HFFc6 (cell line): ENCODE measurements at regions not wholly inside any gene's neighbourhood (a gene's known extent, or its start where the extent isn't known, plus 50 kb on each side); places are given as distances from the start of the nearest gene placed in this dataset.
A peak's percentile ranks its signal among the peaks of the same experiment; 100 is the strongest.

ENCODE experiments used
- DNase-seq: peaks from one replicate; pipeline ENCODE4 v3.0.0-alpha.2; 2018
- H3K27ac Mint-ChIP-seq: 2 replicates; pipeline ENCODE4 v1.8.0; 2020; ENCODE audit warnings: mild to moderate bottlenecking, mixed read lengths
- H3K27me3 Mint-ChIP-seq: 2 replicates; pipeline ENCODE4 v1.8.0; 2021; ENCODE audit warnings: mild to moderate bottlenecking, moderate library complexity, mixed read lengths; ENCODE audit not compliant: insufficient read depth
- H3K36me3 Mint-ChIP-seq: 2 replicates; pipeline ENCODE4 v1.8.0; 2021; ENCODE audit warnings: low read depth, mixed read lengths
- H3K4me1 Mint-ChIP-seq: 2 replicates; pipeline ENCODE4 v1.8.0; 2020; ENCODE audit warnings: low read depth, mixed read lengths
- H3K4me3 Mint-ChIP-seq: 2 replicates; pipeline ENCODE4 v1.8.0; 2020; ENCODE audit warnings: mild to moderate bottlenecking, moderate library complexity, mixed read lengths
- H3K9me3 Mint-ChIP-seq: 2 replicates; pipeline ENCODE4 v1.8.0; 2020; ENCODE audit warnings: mild to moderate bottlenecking, mixed read lengths
- TF ChIP-seq, protein P1 (sequence below): fragments of 200-600 bp; sonication (generic); IDR thresholded peaks from 2 replicates; pipeline ENCODE4 v1.5.0; 2021; ENCODE audit warnings: antibody characterized with exemption, mild to moderate bottlenecking

GRCh38 chr5:99122976-99123375 lies 194.2 kb upstream of the CHD1 start:
- Mint-ChIP-seq H3K4me3 (no peak overlapping the region), H3K4me1 (no peaks in the 10 kb centered on the region), H3K9me3 (no peaks in the 10 kb centered on the region), H3K36me3 (no peaks in the 10 kb centered on the region), H3K27ac (no peak overlapping the region), H3K27me3 (no peaks in the 10 kb centered on the region)
- no peak for DNase-seq
- TF ChIP-seq, protein P1, sequence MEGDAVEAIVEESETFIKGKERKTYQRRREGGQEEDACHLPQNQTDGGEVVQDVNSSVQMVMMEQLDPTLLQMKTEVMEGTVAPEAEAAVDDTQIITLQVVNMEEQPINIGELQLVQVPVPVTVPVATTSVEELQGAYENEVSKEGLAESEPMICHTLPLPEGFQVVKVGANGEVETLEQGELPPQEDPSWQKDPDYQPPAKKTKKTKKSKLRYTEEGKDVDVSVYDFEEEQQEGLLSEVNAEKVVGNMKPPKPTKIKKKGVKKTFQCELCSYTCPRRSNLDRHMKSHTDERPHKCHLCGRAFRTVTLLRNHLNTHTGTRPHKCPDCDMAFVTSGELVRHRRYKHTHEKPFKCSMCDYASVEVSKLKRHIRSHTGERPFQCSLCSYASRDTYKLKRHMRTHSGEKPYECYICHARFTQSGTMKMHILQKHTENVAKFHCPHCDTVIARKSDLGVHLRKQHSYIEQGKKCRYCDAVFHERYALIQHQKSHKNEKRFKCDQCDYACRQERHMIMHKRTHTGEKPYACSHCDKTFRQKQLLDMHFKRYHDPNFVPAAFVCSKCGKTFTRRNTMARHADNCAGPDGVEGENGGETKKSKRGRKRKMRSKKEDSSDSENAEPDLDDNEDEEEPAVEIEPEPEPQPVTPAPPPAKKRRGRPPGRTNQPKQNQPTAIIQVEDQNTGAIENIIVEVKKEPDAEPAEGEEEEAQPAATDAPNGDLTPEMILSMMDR, result no peak

- H3K4me3 Mint-ChIP-seq, result no peak overlapping the region
- TF ChIP-seq, protein P1, result no peak
- no peaks in the 10 kb centered on the region for H3K4me1 Mint-ChIP-seq
- H3K36me3 Mint-ChIP-seq, result no peaks in the 10 kb centered on the region
- H3K27me3 Mint-ChIP-seq, result no peaks in the 10 kb centered on the region
- H3K9me3 Mint-ChIP-seq, result no peaks in the 10 kb centered on the region
- no peak overlapping the region for H3K27ac Mint-ChIP-seq
- DNase-seq, result no peak
Observed at GRCh38 chr5:99119326-99119725, 190.5 kb upstream of the CHD1 start.

DNA sequence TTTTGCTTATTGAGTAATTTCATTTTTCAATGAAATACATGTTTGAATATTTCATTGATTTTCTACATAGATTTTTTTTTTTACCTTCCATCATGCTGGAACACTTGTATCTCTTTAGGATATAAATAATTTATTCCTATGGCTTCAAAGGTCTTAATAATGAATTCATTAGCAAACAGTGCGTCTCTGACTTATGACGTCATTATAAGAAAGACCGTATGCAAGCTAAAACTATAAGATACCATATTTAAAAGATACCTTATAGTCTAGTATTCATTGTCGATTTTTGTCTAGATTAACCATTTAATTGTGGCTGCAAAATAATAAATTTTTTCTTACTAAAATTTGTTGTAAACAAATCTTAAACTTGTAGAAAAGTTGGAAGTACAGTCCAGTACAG lies 187.7 kb upstream of the CHD1 start:
- H3K9me3 Mint-ChIP-seq, result no peaks in the 10 kb centered on the region
- no peak for DNase-seq
- H3K4me1 Mint-ChIP-seq, result no peaks in the 10 kb centered on the region
- no peaks in the 10 kb centered on the region for H3K36me3 Mint-ChIP-seq
- H3K27me3 Mint-ChIP-seq, result no peaks in the 10 kb centered on the region
- TF ChIP-seq, protein P1, result no peak
- no peak overlapping the region for H3K27ac Mint-ChIP-seq
- H3K4me3 Mint-ChIP-seq, result no peak overlapping the region

- DNase-seq, result no peak
- Mint-ChIP-seq H3K27ac (no peak overlapping the region), H3K4me3 (no peak overlapping the region), H3K36me3 (no peaks in the 10 kb centered on the region), H3K9me3 (no peaks in the 10 kb centered on the region), H3K4me1 (no peaks in the 10 kb centered on the region), H3K27me3 (no peaks in the 10 kb centered on the region)
- TF ChIP-seq, protein P1, result no peak
Observed at GRCh38 chr5:99109894-99110293, 181.1 kb upstream of the CHD1 start.

DNA sequence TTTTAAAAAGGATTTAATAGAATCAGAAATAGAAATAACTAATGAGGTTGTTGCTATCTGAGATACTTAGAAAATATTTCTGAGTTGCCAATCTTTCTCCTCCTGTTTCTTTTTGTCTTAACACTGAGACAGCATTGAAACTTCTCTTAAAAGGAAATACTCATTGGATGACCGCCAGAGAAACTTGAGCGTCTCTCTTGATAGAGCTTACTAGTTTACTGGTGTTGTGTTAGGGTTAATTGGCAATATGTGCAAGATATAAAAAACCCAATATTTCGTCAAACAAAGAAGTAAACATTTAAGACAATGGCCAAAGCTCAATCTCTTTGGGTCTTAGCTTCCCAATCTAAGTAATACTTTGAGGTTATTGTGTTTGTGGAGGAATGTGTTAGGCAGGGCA lies 176.4 kb upstream of the CHD1 start:
- DNase-seq, result no peak
- no peaks in the 10 kb centered on the region for H3K9me3 Mint-ChIP-seq
- no peak overlapping the region for H3K27ac Mint-ChIP-seq
- H3K36me3 Mint-ChIP-seq, result no peaks in the 10 kb centered on the region
- H3K4me1 Mint-ChIP-seq, result no peaks in the 10 kb centered on the region
- TF ChIP-seq, protein P1, result no peak
- no peak overlapping the region for H3K4me3 Mint-ChIP-seq
- no peaks in the 10 kb centered on the region; the same call in 1 of the 2 replicates for H3K27me3 Mint-ChIP-seq

- Mint-ChIP-seq H3K36me3 (no peaks in the 10 kb centered on the region), H3K27me3 (peaks cover 2% of the 10 kb centered on the region), H3K27ac (no peak overlapping the region), H3K9me3 (no peaks in the 10 kb centered on the region), H3K4me3 (no peak overlapping the region), H3K4me1 (no peaks in the 10 kb centered on the region)
- TF ChIP-seq, protein P1, result peak; percentile 87
- DNase-seq, result peak; percentile 13
Observed at GRCh38 chr5:99104538-99105132, 175.8 kb upstream of the CHD1 start.
